Adipose tissue (tissue), 3 donors: ENCODE measurements at regions not wholly inside any gene's neighbourhood (a gene's known extent, or its start where the extent isn't known, plus 50 kb on each side); places are given as distances from the start of the nearest gene placed in this dataset.

Experiments used
- H3K27ac ChIP-seq: one replicate; pipeline ENCODE4 v1.5.1; 2013; ENCODE audit warnings: low read depth, low read length
- WGBS, 3 donors: extraction: QIAGEN DNeasy Blood & Tissue Kit; methylation state at CpG; one replicate each; pipeline ENCODE4 v1.1.7; 2013; 5-methylcytosine and 5-hydroxymethylcytosine counted together
- donor health status: healthy with polysubstance abuse.
- donor health status: Bipolar disorder and iron deficiency.
- donor health status: healthy.

GRCh38 chr2:42931818-42932195, 139.4 kb upstream of the HAAO start:
- WGBS, 3 donors = 56 to 84% (median 58%) methylated on average over 3 of the region's 3 CpGs

GRCh38 chr2:42931146-42931817, 138.9 kb upstream of the HAAO start:
- H3K27ac ChIP-seq = no peak overlapping the region
- 42 to 81% (median 50%) methylated on average over 8 of the region's 8 CpGs for WGBS, 3 donors

More at GRCh38 chr2:42931818-42932195, 139.4 kb upstream of the HAAO start:
- no peak overlapping the region for H3K27ac ChIP-seq

- H3K27ac ChIP-seq = peak overlapping the region; percentile 73
- 11 to 35% (median 22%) methylated on average over 5 of the region's 5 CpGs for WGBS, 3 donors
Measured at GRCh38 chr2:42930025-42930581, 137.7 kb upstream of the HAAO start.

- peak overlapping the region; percentile 73 for H3K27ac ChIP-seq
- WGBS, 3 donors = 80 to 90% (median 84%) methylated on average over 4 of the region's 4 CpGs
Measured at GRCh38 chr2:42929546-42930024, 137.2 kb upstream of the HAAO start.

- peak overlapping the region; percentile 2 for H3K27ac ChIP-seq
- WGBS, 3 donors = 58 to 72% (median 59%) methylated on average over 13 of the region's 13 CpGs
Measured at GRCh38 chr2:42928692-42929545, 136.5 kb upstream of the HAAO start.

GRCh38 chr2:42928161-42928691, 135.8 kb upstream of the HAAO start:
- WGBS, 3 donors = 22 to 33% (median 33%) methylated on average over 9 of the region's 9 CpGs
- no peak overlapping the region for H3K27ac ChIP-seq

- WGBS, 3 donors = 14 to 27% (median 20%) methylated on average over 10 of the region's 10 CpGs
- peak overlapping the region; percentile 31 for H3K27ac ChIP-seq
Measured at GRCh38 chr2:42927334-42928160, 135.2 kb upstream of the HAAO start.

- H3K27ac ChIP-seq = peak overlapping the region; percentile 30
- WGBS, 3 donors = 24 to 65% (median 58%) methylated on average over 26 of the region's 26 CpGs
Measured at GRCh38 chr2:42926434-42927333, 134.3 kb upstream of the HAAO start.

GRCh38 chr2:42925742-42926433, 133.5 kb upstream of the HAAO start:
- peak overlapping the region; percentile 71 for H3K27ac ChIP-seq
- 30 to 48% (median 44%) methylated on average over 12 of the region's 12 CpGs for WGBS, 3 donors

GRCh38 chr2:42924418-42924886, 132.1 kb upstream of the HAAO start:
- 23 to 65% (median 24%) methylated on average over 12 of the region's 12 CpGs for WGBS, 3 donors

GRCh38 chr2:42923580-42924417, 131.4 kb upstream of the HAAO start:
- H3K27ac ChIP-seq = peak overlapping the region; percentile 80
- WGBS, 3 donors = 59 to 61% (median 61%) methylated on average over 5 of the region's 5 CpGs

More at GRCh38 chr2:42924418-42924886, 132.1 kb upstream of the HAAO start:
- peak overlapping the region; percentile 80 for H3K27ac ChIP-seq

- H3K27ac ChIP-seq = peak overlapping the region; percentile 80
- WGBS, 3 donors = 71 to 91% (median 76%) methylated on average over 6 of the region's 6 CpGs
Measured at GRCh38 chr2:42922790-42923579, 130.6 kb upstream of the HAAO start.

GRCh38 chr2:42922293-42922692, 129.9 kb upstream of the HAAO start:
- 82 to 94% (median 87%) methylated on average over 2 of the region's 2 CpGs for WGBS, 3 donors
- H3K27ac ChIP-seq = no peak overlapping the region

- peak overlapping the region; percentile 4 for H3K27ac ChIP-seq
- 85 to 98% (median 93%) methylated on average over 3 of the region's 3 CpGs for WGBS, 3 donors
Measured at GRCh38 chr2:42921721-42922120, 129.3 kb upstream of the HAAO start.

GRCh38 chr2:42921147-42921520, 128.8 kb upstream of the HAAO start:
- no peak overlapping the region for H3K27ac ChIP-seq
- WGBS, 3 donors = 64 to 72% (median 71%) methylated on average over 4 of the region's 4 CpGs
